ENCODE measurements at regions not wholly inside any gene's neighbourhood (a gene's known extent, or its start where the extent isn't known, plus 50 kb on each side); places are given as distances from the start of the nearest gene placed in this dataset.

GRCh38 chr18:39241534-39241933 is 1675.9 kb upstream of the CELF4 start:
- TF ChIP-seq EZH2phosphoT487 (IDR thresholded peaks at IDR 0.05; ENCODE audit: unreplicated experiment) = no peak
- TF ChIP-seq CTCF (conservative IDR thresholded peaks at IDR 0.05; ENCODE audit: low read depth in 2 of 2) = no peak
- TF ChIP-seq CREB1 (CRISPR knock-in tag; IDR thresholded peaks at IDR 0.05; ENCODE audit: low read depth) = no peak

All from GM23338 (cell line).